HG03558 (cell line): ENCODE measurements at regions not wholly inside any gene's neighbourhood (a gene's known extent, or its start where the extent isn't known, plus 50 kb on each side); places are given as distances from the start of the nearest gene placed in this dataset.

Experiments
- ATAC-seq: cut with Tn5 transposase; IDR thresholded peaks from one replicate; pipeline ENCODE4 v1.9.1; 2021; ENCODE audit warnings: moderate number of reproducible peaks; ENCODE audit not compliant: unreplicated experiment; ENCODE audit errors: extremely low read depth

- ATAC-seq, result no peak
Observed at GRCh38 chr18:59760619-59761600, 63.7 kb upstream of the CCBE1 start.

- ATAC-seq, result no peak
Observed at GRCh38 chr18:59760212-59760611, 63.0 kb upstream of the CCBE1 start.

- ATAC-seq, result no peak
Observed at GRCh38 chr18:59758837-59759236, 61.6 kb upstream of the CCBE1 start.

- ATAC-seq, result no peak
Observed at GRCh38 chr18:59758106-59758505, 60.9 kb upstream of the CCBE1 start.

GRCh38 chr18:59752666-59753065 is 55.4 kb upstream of the CCBE1 start:
- no peak for ATAC-seq

GRCh38 chr18:59751186-59751585 is 54.0 kb upstream of the CCBE1 start:
- ATAC-seq, result no peak

- ATAC-seq, result no peak
Observed at GRCh38 chr18:59748628-59749360, 51.6 kb upstream of the CCBE1 start.
